ENCODE measurements at regions not wholly inside any gene's neighbourhood (a gene's known extent, or its start where the extent isn't known, plus 50 kb on each side); places are given as distances from the start of the nearest gene placed in this dataset.

DNA sequence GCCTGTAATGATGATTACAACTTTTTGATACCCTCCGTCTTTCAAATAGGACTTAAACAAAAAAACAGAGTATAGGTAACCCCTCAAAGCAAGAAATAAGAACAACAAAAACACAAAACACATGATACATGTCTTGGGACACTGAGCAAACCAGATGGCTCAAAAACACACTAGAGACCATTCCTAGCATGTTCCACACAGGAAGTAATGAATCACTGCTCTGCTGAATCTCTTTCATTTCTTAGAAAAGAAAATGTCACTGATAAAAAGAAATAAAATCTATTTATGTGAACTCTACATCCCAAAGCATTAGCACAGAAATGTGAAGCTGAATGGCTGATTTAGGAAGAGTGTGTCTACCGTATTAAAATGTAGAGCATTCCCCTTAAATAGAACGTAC lies 134.5 kb upstream of the IL15 start:
- no peak overlapping the region for H4K91ac ChIP-seq (replicated peaks; ENCODE audit: insufficient read length, low read length)
- H3K27ac ChIP-seq (ENCODE audit: low read depth, low read length) = no peak overlapping the region
- no peak overlapping the region for H3K18ac ChIP-seq (ENCODE audit: extremely low read depth, low read length)
- H3K4me3 ChIP-seq (ENCODE audit: extremely low read depth in 1 of 4, insufficient read depth in 2 of 4, low read depth in 3 of 4, low read length in 4 of 4) = no peak overlapping the region
- H4K20me1 ChIP-seq (replicated peaks in 1 of 2; ENCODE audit: control insufficient read depth in 1 of 2, insufficient read depth in 2 of 2, low read length in 2 of 2) = no peaks in the 10 kb centered on the region
- no peak overlapping the region for H4K8ac ChIP-seq (ENCODE audit: extremely low read depth, insufficient read depth, low read length)
- no peak for FAIRE-seq
- WGBS, 2 experiments (ENCODE audit: extremely low coverage in 1 of 2, insufficient coverage in 1 of 2, insufficient read length in 1 of 2, insufficient replicate concordance in 2 of 2, low coverage in 1 of 2, low lambda C conversion rate in 2 of 2, missing lambda C conversion rate in 1 of 2) = 93% methylated on average over 3 of the region's 3 CpGs; no CpG with 5 or more reads in 1 of the 2 experiments
- no peak for DNase-seq (ENCODE audit: low read depth in 1 of 2, low spot score in 2 of 2)
- POLR2A ChIA-PET (ENCODE audit: partially characterized antibody) = no interaction called here
- no peak overlapping the region for H3K23ac ChIP-seq (ENCODE audit: insufficient read length)
- no peak overlapping the region for H3K4ac ChIP-seq (replicated peaks; ENCODE audit: insufficient read length, low read depth, low read length)
- no peaks in the 10 kb centered on the region for H3K36me3 ChIP-seq (ENCODE audit: control insufficient read depth in 2 of 4, insufficient read depth in 4 of 4, low read length in 3 of 4)
- H4K5ac ChIP-seq (ENCODE audit: insufficient read length, low read depth, low read length) = no peak overlapping the region
- H3K23me2 ChIP-seq (ENCODE audit: low read depth, low read length) = no peaks in the 10 kb centered on the region
- H3K56ac ChIP-seq (replicated peaks; ENCODE audit: insufficient read length, low read depth, low read length) = no peak overlapping the region
- no peaks in the 10 kb centered on the region for H3K4me1 ChIP-seq (replicated peaks in 1 of 4; ENCODE audit: control insufficient read depth in 3 of 4, insufficient read depth in 4 of 4, low read length in 3 of 4)
- H3K9me3 ChIP-seq (ENCODE audit: insufficient read depth in 2 of 2, low read depth in 1 of 2, low read length in 1 of 2) = no peaks in the 10 kb centered on the region
- H2BK15ac ChIP-seq (ENCODE audit: low read length) = no peak overlapping the region
- H3K14ac ChIP-seq (ENCODE audit: insufficient read length) = no peak overlapping the region
- H2BK5ac ChIP-seq (ENCODE audit: low read depth, low read length) = no peak overlapping the region
- H2AFZ ChIP-seq (ENCODE audit: low read length) = no peak overlapping the region
- H3K79me1 ChIP-seq (ENCODE audit: low read depth, low read length) = no peaks in the 10 kb centered on the region
- no peak overlapping the region for H2AK5ac ChIP-seq (ENCODE audit: low read depth, low read length)
- no peak overlapping the region for H2BK20ac ChIP-seq (ENCODE audit: low read length)
- H2BK120ac ChIP-seq (replicated peaks; ENCODE audit: low read depth, low read length) = no peak overlapping the region
- H2BK12ac ChIP-seq (ENCODE audit: low read depth, low read length) = no peak overlapping the region
- no peaks in the 10 kb centered on the region for H3K27me3 ChIP-seq (replicated peaks in 1 of 4; ENCODE audit: control insufficient read depth in 3 of 4, extremely low read depth in 1 of 4, insufficient read depth in 3 of 4, low read length in 3 of 4)
- CTCF ChIA-PET (ENCODE audit: partially characterized antibody) = interaction anchor here (0.6 kb wide), 1 partner anchor 818 kb away, joined by 4 read pairs; no protein-coding TSS in a partner anchor
- H3K79me2 ChIP-seq (ENCODE audit: control insufficient read depth in 1 of 2, insufficient read depth in 2 of 2, low read length in 2 of 2) = no peaks in the 10 kb centered on the region
- H3K4me2 ChIP-seq (ENCODE audit: insufficient read depth in 1 of 2, low read depth in 2 of 2, low read length in 2 of 2) = no peak overlapping the region
- TF ChIP-seq, protein P1, sequence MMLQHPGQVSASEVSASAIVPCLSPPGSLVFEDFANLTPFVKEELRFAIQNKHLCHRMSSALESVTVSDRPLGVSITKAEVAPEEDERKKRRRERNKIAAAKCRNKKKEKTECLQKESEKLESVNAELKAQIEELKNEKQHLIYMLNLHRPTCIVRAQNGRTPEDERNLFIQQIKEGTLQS (IDR thresholded peaks at IDR 0.05; ENCODE audit: insufficient read depth, low read depth, low read length) = no peak
- TF ChIP-seq SP2 (IDR thresholded peaks at IDR 0.05; ENCODE audit: low read length) (no peak), TAF1 (IDR thresholded peaks at IDR 0.05; ENCODE audit: low read depth, low read length) (no peak), CREB1 (IDR thresholded peaks at IDR 0.05) (no peak), POLR2A (IDR thresholded peaks at IDR 0.05; ENCODE audit: control extremely low read depth in 1 of 2, low read depth in 2 of 2, low read length in 2 of 2) (no peak), SRF (IDR thresholded peaks at IDR 0.05; ENCODE audit: low read depth, low read length) (no peak), ASH2L (IDR thresholded peaks at IDR 0.05; ENCODE audit: low read length) (no peak)
- TF ChIP-seq, protein P2, sequence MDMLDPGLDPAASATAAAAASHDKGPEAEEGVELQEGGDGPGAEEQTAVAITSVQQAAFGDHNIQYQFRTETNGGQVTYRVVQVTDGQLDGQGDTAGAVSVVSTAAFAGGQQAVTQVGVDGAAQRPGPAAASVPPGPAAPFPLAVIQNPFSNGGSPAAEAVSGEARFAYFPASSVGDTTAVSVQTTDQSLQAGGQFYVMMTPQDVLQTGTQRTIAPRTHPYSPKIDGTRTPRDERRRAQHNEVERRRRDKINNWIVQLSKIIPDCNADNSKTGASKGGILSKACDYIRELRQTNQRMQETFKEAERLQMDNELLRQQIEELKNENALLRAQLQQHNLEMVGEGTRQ (IDR thresholded peaks at IDR 0.05; ENCODE audit: low read length) = no peak
- no peak overlapping the region for H3K9ac ChIP-seq (replicated peaks in 1 of 4; ENCODE audit: extremely low read depth in 1 of 4, low read depth in 3 of 4, low read length in 3 of 4)

Measured in H1 (cell line).